Daoy (cell line): ENCODE measurements at regions not wholly inside any gene's neighbourhood (a gene's known extent, or its start where the extent isn't known, plus 50 kb on each side); places are given as distances from the start of the nearest gene placed in this dataset.

Source experiments
- DNase-seq: peaks from one replicate; pipeline ENCODE4 v3.0.0-alpha.2; 2015; ENCODE audit warnings: low read depth

DNA sequence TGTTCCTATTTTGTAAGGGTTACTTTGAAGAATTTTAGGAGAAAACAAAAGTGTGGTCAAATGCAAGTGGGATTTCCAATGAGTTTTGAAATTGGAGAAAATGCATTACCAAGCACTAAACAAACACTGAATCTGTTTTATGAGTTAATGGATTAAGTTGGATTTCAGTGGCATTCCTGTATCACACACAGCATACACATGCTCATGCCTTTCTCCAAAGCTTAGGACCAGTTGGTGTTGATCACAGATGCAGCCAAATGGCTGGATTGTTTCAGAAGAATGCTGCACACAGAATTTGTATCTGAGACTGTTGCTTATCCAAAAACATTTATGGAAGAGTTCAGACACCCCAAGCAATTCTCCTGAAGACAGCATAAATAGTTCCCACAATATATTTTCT lies 611.1 kb downstream of the ACTL7B start:
- DNase-seq: no peak

DNA sequence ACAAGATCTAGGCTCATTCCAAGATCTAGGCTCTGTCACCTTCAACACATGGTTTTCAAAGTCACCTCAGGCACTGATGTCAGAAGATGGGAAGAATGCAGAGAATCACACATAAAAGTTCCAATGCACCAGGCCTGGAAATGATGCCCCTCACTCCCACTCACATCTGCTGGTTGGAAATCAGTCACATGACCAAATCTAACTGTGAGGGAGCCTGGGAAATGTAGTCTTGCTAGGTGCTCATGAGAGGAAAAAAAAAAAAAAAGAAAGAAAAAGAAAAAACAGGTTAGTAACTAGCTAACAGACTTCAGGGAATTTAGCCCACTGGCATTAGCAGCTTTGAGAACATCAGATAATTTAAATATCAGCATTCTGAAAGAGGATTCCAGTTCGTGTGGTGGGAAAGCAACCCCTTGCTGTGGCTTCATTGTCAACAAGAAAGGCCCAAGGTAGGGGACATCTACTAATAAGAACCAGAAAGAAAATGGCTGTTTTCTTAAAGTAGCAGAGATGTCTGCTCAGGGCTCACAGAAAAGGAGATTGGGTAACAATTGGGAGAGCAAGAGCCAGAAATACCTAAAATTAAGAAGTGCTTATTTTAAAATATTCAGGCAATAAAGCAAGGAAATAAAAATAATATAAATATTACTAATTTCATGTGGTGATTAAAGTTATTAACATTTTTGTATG lies 614.3 kb downstream of the ACTL7B start:
- no peak for DNase-seq

DNA sequence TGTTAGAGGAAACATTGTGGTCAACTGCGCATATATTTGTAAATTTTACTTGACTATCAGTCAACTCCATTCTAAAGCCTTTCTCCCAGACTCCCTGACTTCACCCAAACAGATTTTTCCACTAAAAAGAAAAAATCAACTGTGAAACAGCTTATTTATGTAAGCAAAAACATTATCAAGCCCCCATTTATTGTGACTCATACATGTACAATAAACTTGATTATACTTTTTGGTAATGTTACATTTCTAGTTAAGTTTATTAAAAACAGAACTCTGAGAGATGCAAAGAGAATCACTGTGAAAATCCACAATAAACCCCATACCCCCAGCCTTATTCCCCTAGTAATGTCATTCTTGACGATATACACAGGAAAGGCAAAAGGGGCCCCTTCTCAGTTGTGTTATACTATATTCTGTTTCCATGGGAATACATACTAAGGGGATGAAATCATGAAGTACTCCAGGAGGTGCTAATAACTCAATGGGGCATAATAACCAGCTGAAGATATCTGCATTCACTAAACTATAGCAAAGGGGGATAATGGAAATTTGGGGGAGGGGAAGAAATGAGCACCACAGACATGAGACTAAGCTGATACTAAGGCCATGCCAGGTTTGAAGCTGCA lies 616.0 kb downstream of the ACTL7B start:
- no peak for DNase-seq

DNA sequence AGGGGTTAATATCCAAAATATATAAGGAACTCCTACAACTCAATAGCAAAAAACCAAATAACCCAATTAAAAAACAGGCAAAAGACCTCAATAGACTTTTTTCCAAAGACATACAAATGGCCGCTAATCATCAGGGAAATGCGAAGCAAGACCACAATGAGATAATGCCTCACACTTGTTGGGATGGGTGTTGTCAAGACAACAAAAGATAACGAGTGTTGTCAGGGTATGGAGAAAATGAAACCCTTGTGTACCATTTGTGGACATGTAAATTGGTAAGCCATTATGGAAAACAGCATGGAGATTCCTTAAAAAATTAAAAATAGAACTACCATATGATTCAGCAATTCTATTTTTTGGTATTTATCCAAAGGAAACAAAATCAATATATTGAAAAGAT lies 620.2 kb downstream of the ACTL7B start:
- DNase-seq: no peak

DNA sequence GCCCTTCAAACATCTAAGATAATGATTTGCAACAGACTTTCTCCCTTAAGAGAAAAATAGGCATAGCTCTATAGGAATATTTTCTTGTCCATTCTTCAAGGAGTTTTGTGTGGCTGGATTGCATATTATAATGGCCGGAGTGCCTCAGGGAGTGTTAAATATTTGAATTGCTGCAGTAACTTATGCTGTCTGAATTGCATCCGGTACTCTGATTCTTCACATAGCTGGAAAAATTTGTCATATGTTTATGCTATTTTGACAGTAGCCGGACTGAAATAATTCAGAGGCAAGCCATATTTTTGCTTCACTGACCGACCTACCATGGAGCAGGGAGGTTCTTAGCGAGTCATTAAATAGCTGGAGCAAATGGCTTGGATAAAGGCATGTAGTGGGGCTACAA lies 621.0 kb downstream of the ACTL7B start:
- no peak for DNase-seq

DNA sequence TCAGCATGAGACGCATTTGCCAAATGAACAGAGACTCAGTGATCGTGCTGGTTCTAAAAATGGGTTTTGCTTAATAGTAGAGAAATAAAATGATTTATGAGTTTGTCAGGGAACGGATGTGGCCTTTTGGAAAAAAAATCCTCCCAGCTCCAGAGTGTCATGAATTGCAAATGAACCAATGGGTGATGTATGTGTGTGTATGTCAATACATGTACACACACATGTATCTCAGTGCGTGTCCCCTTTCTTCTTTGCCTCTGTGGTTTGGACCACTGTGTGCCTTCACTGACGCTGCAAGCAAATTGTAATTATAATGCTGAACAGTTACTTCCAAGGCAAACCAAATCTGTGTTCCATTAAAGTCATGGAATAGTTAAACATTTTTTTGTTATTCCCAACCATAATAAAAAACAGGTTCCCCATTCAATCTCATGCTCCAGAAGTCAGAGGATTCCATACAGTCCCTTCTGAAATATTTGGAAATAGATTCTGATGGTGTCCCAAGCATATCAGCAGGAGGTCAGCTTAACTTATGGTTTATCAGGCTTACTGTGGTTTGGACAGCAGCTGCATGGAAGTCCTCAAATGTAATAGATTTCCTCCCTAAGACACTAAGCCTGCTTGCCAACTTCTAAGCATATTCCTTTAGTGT lies 630.5 kb downstream of the ACTL7B start:
- no peak for DNase-seq

DNA sequence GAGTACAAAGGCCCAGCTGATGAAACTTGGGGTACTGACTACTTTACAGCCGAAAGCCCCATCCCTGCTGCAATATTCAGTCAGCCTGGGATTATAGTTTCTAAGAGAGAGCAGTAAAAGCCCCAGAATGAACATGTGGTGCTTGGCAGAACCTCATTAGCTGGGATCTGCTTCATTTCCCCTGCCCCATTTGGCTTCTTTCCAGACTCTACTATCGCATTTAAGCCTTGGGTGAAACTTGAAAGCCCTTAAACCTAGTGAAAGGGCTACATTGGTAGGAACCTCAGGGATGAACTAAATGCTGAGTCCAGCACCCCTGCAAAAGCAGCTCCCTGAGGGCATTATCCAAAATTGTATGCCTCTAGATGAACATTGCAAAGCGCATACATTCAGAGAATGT lies 631.1 kb downstream of the ACTL7B start:
- DNase-seq: no peak

DNA sequence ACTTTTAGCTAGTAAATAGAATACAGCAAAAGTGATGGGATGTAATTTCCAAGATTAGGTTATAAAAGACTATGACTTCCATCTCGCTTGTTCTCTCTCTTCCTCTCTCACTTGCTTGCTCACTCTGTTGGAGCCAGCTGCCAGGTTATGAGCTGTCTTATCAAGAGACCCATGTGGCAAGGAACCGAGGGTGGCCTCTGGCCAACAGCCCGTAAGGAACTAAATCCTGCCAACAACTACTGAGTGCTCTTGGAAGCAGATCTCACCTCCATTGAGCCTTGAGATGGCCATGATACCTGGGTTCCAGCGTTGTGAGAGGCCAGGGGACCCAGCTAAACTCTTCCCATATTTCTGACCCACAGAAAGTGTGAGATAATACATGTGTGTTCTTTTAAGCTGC lies 636.1 kb downstream of the ACTL7B start:
- no peak for DNase-seq

DNA sequence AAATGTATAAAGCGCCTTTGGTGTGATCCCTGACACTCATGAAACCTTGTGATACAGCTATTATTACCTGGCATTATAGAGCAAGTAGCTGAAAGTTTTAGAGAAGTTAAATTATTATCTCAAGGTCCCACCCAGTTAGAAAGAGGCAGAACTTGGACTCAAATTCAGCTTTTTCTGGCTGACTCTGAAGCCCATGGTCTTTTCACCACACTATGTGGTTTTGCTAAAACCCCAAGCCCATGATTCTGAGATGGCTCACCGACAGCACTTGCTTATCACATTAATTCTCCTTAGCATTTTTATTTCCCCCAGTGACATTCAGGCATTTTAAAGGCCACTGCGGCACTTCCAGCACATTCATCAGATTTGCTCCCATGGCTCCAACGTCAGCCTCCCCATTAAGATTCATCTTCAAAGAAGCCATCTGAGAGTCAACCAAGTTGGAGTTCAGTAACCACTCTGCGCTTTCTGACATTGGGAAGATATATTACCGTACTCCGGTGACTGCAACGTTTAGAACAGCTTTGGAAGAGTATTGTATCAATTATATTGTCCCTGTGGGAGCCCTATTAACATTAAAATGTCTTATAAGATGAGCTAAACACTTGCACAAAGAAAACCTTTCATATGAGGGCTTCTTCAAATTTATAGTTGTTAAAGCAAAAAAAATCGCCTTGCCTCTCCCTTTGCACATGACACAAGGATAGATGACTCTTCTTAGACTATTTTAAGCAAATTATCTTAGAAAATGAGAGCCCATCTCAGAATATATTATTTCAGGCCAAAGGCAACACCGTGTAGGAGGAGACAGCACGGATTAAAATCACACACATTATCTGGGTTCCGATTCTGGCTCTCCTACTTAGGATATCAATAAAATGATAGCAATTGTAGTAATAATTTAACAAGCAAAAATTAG lies 638.1 kb downstream of the ACTL7B start:
- DNase-seq: no peak

DNA sequence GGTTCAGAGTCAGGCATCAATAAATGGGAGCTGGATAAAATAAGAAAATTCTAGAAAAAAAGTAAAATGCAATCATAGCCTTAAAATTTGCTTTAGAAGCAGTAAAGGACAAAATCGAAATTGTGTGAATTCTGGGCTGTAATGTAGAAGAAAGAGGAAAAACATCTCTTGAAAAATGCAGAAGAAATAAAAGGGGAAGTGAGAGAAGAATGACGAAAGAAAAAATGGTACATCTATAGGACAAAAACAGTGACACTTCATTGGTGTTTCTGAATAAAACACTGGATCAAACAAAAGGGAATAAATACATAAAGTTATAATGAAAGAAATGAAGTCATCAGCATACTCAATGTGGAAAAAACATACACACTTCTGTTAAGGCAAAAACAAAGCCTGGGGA lies 642.3 kb downstream of the ACTL7B start:
- DNase-seq: no peak

DNA sequence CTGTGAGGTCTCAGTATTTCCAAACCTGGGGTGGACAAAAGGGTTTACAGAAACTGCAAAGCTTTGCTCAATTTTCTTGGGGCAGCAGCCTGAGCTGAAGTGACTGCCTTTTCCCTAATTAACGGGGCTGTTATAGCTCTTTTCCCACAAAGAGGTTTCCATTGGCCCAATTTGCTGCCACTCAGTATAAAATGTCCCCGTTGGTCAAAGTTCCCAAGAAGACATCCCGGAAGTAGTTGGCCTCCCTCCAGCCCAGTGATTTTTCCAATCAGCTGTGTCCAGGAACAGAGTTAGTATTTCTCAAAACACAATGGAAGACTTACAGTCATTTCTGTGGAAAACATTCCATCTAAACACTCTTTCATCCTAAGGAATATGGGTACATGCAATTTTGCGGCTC lies 643.6 kb downstream of the ACTL7B start:
- peak; percentile 12 for DNase-seq

DNA sequence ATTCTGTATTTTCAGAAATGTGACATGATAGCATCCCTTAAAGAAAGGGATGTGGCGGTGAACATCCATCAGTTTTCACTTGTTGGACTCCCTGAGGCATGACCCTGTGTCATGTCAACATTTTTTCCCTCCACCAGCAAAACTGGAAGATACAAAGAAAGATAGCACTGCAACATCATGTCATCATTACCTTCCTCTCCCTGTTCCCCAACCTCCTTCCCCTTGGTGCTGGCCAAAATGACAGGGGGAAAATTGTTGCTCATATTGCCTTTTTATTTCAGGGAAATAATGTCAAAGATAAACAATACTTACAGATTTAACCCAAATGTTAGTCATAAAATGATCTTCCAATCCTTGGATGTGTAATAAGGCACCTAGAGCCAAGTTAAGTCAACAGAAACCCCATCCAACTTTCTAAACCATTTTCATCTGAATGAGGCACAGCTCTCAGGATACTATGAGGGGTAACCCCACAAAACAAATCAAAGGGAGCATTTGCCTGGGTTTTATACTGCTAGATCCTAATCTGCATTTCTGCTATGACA lies 644.3 kb downstream of the ACTL7B start:
- no peak for DNase-seq

DNA sequence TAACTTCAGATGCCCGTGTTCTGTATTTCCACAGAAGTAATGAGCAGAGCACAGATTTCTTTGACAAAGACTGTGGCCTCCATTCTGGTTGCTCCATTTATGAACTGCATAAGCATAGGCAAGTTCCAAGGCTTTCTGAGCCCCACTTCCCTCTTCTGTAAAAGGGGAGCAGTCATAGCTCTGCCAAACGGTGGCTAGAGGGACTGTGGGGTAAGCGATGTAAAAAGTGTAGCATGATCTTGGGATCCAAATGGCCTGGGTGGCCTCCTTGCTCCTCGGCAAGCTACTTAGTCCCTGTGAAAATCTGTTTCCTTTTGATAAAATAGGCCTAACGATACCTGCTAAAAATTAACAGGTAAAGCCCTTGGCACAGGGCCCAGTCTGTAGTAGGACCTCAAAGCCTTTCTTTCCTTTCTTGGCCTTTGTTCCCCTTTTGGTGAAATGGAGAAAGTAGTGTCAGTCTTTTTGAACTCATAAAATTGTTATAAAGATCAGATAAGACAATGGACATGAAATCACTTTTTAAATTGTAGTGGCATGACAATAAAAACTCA lies 646.6 kb downstream of the ACTL7B start:
- DNase-seq: no peak

DNA sequence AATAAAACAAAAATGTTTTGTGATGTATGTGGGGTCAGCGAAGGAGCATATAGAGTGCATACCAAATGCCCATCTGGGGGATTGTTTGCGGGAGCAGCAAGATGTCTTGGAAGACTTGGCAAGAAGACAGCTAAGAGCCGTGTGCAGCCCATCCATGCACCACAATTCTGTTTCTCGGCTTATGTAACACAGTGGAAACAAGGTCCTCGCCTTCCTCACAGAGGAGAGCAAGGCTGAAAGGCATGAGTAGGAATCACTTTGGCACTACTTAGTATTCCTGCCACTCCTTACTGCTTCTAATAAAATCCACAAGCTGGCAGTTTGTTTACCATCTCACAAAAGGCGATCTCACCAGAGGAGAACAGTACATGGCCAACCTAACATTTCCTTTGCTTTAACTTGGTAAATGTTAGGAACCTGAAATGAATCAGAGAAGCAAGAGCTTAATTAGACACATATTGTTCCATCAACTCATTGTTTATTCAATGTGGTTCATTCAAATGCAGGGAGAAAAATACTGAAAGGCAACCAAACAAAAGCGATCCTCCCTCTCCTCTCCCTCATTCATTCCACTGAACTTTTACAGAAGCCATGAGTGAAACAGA lies 648.1 kb downstream of the ACTL7B start:
- DNase-seq: no peak

DNA sequence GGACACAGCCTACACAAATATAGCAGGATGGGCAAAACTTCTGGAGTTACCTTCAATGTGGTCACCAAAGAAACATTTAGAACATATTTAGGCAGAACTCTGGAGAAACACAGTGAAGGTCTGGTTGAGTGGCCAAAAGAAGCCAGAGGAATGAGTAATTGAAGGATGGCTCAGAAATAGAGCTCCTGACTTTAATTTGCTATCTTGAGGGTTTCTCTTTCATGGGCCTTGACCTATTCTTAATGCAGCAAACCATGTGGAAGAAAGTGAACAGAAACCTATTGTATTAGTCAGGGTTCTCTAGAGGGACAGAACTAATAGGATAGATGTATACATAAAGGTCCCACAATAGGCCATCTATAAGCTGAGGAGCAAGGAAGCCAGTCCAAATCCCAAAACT lies 650.5 kb downstream of the ACTL7B start:
- DNase-seq: no peak

DNA sequence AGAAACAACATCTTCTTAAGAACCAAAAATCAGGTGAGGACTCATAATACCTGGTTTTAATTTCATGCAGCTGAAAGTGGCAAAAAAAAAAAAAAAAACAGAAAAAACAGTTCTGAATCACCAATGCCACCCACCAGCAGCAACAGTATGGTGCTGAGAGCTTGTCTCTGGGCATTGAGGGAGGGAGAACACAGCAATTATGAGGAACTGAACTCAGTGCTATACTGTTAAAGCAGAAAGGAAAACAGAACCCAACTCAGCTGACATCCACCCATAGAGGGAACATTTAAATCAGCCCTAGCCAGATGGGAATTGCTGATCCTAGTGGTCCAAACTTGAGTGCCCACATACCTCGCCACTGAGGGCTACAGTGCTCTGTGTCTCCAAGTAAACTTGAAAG lies 657.9 kb downstream of the ACTL7B start:
- no peak for DNase-seq

DNA sequence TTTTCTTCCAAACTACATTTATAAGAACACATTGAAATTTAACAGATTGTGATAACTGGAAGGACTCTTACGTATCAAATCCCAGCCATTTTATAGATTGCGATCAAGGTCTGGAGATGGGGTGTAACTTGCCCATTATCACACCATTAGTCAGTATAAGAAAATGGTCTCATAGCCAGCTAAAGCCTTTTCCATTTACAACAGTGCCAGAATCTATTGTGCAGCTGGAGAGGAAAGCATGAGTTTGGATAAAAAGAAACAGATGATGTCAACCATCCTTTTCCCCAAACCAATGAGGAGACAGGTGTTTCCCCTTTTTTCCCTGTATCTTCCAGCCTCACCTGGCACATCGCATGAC lies 658.8 kb downstream of the ACTL7B start:
- no peak for DNase-seq

DNA sequence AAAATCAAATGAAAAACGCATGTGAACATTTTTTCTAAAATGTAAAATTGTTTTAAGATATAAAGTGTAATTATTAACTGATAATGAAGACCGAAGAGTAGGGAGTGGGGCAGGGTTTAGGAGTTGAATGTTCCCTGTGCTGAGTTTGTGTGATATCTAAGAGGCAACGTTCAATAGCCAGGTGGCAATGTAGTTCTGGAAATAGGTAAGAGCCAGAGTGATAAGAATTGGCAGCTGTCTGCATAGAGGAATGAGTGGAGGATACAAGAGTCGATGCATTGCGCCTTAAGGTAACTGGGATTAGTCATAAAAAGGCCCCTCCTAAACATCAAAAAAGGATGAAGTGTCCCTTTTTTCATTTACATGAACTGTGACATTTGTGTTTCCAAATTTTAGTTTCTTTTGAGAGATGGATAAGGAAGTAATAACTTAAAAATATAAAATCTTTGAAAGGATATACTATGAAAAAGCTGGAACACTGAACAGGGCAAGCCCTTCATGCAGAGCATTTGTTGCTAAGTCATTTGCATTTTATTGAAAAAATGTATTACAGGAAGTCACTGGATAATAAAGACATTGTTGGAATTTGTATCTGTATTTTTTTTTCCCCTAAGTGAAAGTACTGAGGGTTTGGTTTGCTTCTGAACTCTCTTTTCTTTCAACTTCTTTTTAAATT lies 659.3 kb downstream of the ACTL7B start:
- no peak for DNase-seq

DNA sequence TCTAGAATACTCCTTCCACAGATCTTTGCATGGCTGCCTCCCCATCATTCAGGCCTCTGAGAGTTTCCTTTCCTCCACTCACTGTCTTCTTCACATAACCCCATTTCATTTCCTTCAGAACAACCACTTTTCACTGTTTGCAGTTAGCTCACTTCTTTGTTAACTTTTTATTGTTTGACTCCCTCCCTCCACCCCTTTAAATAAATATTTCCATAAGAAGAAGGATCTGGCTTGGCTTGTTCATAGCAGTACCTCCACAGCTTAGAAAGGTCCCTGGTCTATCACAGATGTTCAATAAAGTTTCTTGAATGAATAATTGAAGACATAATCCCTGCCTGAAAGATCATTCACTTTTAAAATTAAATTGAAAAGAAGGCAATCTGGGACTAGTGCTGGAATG lies 661.6 kb downstream of the ACTL7B start:
- no peak for DNase-seq

DNA sequence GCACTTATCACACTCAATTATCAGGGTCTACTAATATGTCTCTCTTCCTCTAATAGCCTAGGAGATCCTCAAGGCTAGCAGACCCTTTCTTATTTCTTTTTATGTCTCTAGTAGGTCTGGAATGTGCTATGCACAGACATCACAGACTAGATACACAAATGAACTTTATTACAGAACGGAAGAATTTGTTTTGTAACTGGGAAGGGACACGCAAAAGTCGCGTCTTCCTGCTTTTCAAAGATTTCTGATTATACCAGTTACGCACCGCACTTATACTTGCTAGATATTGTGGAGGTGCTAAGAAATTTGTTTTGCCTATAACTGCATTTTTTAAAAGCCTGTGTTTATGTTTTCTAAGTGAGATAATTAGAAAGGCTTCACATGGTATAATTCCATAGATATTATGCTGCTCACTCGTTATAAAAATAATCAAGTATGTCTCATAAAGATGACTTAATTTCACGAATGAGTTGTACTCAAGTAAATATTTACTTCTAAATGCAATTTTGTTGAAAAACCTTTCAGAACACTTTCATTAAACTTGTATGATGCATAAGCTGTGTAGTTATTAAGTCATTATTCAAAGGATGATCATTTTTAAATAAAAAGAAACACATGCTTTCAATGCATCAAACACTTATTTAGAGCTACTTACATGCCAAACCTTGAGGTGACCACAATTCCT lies 662.6 kb downstream of the ACTL7B start:
- DNase-seq: no peak
